Skeletal muscle satellite cell (primary cell): ENCODE measurements at regions not wholly inside any gene's neighbourhood (a gene's known extent, or its start where the extent isn't known, plus 50 kb on each side); places are given as distances from the start of the nearest gene placed in this dataset.
"Not testable (repeated sequence)": the region's sequence is repeated elsewhere in the genome, so short reads cannot be mapped to it uniquely, and the experiment has no call there.

Experiments
- H3K27me3 ChIP-seq: 2 replicates; pipeline ENCODE4 v1.7.0; 2013; ENCODE audit warnings: low read length; ENCODE audit not compliant: control insufficient read depth, insufficient read depth
- H3K36me3 ChIP-seq: 2 replicates; pipeline ENCODE4 v1.7.0; 2013; ENCODE audit warnings: mild to moderate bottlenecking, control low read depth, low read length; ENCODE audit not compliant: insufficient read depth
- H3K4me1 ChIP-seq: 2 replicates; pipeline ENCODE4 v1.7.0; 2013; ENCODE audit warnings: low read length; ENCODE audit not compliant: control insufficient read depth, insufficient read depth
- H3K4me2 ChIP-seq: 2 replicates; pipeline ENCODE4 v1.7.0; 2013; ENCODE audit warnings: mild to moderate bottlenecking, low read length
- H3K4me3 ChIP-seq: 2 replicates; pipeline ENCODE4 v1.7.0; 2013; ENCODE audit warnings: low read length
- H3K9ac ChIP-seq: 2 replicates; pipeline ENCODE4 v1.7.0; 2013; ENCODE audit warnings: mild to moderate bottlenecking, low read depth, low read length, moderate library complexity
- H3K9me3 ChIP-seq: replicated peaks from 2 replicates; pipeline ENCODE4 v1.7.0; 2013; ENCODE audit warnings: mild to moderate bottlenecking, control low read depth, low read length

GRCh38 chr10:108608860-108609259 lies 1314.5 kb downstream of the XPNPEP1 start:
- Histone ChIP-seq H3K4me3 (no peak overlapping the region), H3K27me3 (no peaks in the 10 kb centered on the region), H3K9ac (no peak overlapping the region), H3K9me3 (no peaks in the 10 kb centered on the region), H3K36me3 (no peaks in the 10 kb centered on the region), H3K4me2 (no peak overlapping the region), H3K4me1 (no peaks in the 10 kb centered on the region)

DNA sequence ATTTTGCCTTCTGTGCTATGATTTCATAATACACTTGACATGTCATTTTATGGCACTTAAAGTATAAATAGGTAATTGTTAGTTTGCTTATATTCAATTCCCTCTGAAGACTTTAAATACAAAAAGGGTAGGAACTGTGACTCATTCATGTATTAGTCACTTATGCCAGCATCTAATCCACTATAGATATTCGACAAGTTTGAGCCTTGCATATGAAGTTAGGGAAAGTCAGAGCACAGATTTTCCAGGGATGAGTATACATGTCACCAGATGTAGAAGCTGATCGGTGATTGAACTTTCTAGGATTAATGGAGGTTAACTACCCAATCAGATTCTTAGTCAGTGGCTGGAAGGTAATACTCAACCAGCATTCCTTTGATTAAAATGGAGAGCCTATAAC lies 1321.5 kb downstream of the XPNPEP1 start:
- Histone ChIP-seq H3K9me3 (no peaks in the 10 kb centered on the region), H3K9ac (no peak overlapping the region)

DNA sequence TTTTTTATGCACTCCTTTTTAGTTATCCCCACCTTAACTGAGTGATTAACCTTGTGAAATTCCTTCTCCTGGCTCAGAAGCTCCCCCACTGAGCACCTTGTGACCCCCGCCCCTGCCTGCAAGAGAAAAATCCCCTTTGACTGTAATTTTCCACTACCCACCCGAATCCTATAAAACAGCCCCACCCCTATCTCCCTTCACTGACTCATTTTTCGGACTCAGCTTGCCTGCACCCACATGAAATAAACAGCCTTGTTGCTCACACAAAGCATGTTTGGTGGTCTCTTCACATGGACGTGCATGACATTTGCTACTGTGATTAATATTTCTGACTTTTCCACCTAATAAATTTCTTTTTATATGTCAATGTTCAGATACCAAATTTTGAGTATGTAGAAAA lies 1322.8 kb downstream of the XPNPEP1 start:
- not testable (repeated sequence) for H3K36me3 ChIP-seq, H3K27me3 ChIP-seq, H3K4me1 ChIP-seq, H3K4me3 ChIP-seq, H3K4me2 ChIP-seq, H3K9ac ChIP-seq, H3K9me3 ChIP-seq

More for the DNA sequence above, 1321.5 kb downstream of the XPNPEP1 start:
- no peaks in the 10 kb centered on the region for H3K27me3 ChIP-seq
- H3K4me2 ChIP-seq, result no peak overlapping the region
- H3K36me3 ChIP-seq, result no peaks in the 10 kb centered on the region
- no peak overlapping the region for H3K4me3 ChIP-seq
- no peaks in the 10 kb centered on the region for H3K4me1 ChIP-seq

GRCh38 chr10:108599317-108599716 lies 1324.0 kb downstream of the XPNPEP1 start:
- H3K36me3 ChIP-seq, H3K27me3 ChIP-seq, H3K9me3 ChIP-seq, H3K4me1 ChIP-seq, H3K4me3 ChIP-seq, H3K9ac ChIP-seq, H3K4me2 ChIP-seq: not testable (repeated sequence)

- Histone ChIP-seq H3K36me3 (no peaks in the 10 kb centered on the region), H3K27me3 (no peaks in the 10 kb centered on the region), H3K9me3 (no peaks in the 10 kb centered on the region), H3K4me3 (no peak overlapping the region), H3K4me1 (no peaks in the 10 kb centered on the region), H3K4me2 (no peak overlapping the region), H3K9ac (no peak overlapping the region)
These were observed 1324.5 kb downstream of the XPNPEP1 start for GRCh38 chr10:108598831-108599230.

GRCh38 chr10:108598320-108598695 lies 1325.0 kb downstream of the XPNPEP1 start:
- no peak overlapping the region for H3K9ac ChIP-seq
- H3K4me1 ChIP-seq, result no peaks in the 10 kb centered on the region

GRCh38 chr10:108597657-108598319 lies 1325.5 kb downstream of the XPNPEP1 start:
- Histone ChIP-seq H3K4me1 (no peaks in the 10 kb centered on the region), H3K9me3 (no peaks in the 10 kb centered on the region), H3K9ac (no peak overlapping the region), H3K4me2 (no peak overlapping the region), H3K4me3 (no peak overlapping the region), H3K36me3 (no peaks in the 10 kb centered on the region), H3K27me3 (no peaks in the 10 kb centered on the region)

More at GRCh38 chr10:108598320-108598695, 1325.0 kb downstream of the XPNPEP1 start:
- H3K4me2 ChIP-seq, result no peak overlapping the region
- no peaks in the 10 kb centered on the region for H3K27me3 ChIP-seq
- no peaks in the 10 kb centered on the region for H3K9me3 ChIP-seq
- H3K36me3 ChIP-seq, result no peaks in the 10 kb centered on the region
- no peak overlapping the region for H3K4me3 ChIP-seq

GRCh38 chr10:108597031-108597430 lies 1326.3 kb downstream of the XPNPEP1 start:
- H3K36me3 ChIP-seq, result no peaks in the 10 kb centered on the region
- no peak overlapping the region for H3K4me2 ChIP-seq
- no peaks in the 10 kb centered on the region for H3K9me3 ChIP-seq
- H3K27me3 ChIP-seq, result no peaks in the 10 kb centered on the region
- H3K4me3 ChIP-seq, result no peak overlapping the region
- no peaks in the 10 kb centered on the region for H3K4me1 ChIP-seq
- H3K9ac ChIP-seq, result no peak overlapping the region

DNA sequence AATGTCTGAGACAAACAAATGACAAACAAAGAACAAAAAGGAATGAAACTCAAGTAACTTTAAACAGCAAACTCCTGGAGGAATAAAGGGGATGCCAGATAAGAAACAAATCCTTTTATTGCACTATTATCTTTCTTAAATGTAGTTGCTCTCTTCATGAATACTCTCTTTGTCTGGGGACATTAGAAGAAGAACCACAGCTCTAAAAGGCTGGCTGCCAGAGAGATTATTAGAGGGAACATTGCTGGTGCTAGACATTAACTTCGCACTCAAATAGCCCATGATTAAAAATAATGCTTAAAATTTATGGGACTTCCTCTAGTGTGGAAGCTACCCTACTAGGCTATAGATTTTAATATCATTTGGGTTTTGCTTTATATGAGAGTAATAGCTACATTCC lies 1330.4 kb downstream of the XPNPEP1 start:
- Histone ChIP-seq H3K4me2 (no peak overlapping the region), H3K4me3 (no peak overlapping the region), H3K36me3 (no peaks in the 10 kb centered on the region), H3K4me1 (no peaks in the 10 kb centered on the region), H3K9me3 (no peaks in the 10 kb centered on the region), H3K27me3 (no peaks in the 10 kb centered on the region), H3K9ac (no peak overlapping the region)

DNA sequence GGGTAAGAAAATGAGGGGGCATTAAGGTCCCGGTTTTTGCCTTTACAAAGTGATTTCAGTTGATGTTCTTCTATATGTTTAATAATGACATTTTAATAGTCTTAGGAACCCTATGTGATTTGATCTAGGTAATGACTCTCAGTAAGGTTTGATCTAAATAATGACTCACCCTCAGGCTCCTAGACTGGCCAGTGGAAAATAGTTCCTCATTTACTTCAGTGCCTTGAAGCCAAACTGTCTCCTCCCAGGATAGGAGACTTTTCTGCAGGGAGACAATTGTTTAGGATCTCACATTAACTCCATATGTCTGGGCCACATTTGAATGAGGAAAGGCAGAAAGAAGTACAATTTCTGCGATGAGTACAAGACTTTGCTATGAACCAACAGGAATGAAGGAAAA lies 1331.9 kb downstream of the XPNPEP1 start:
- Histone ChIP-seq H3K4me2 (no peak overlapping the region), H3K4me3 (no peak overlapping the region), H3K9me3 (no peaks in the 10 kb centered on the region), H3K36me3 (no peaks in the 10 kb centered on the region), H3K27me3 (no peaks in the 10 kb centered on the region), H3K4me1 (no peaks in the 10 kb centered on the region), H3K9ac (no peak overlapping the region)

DNA sequence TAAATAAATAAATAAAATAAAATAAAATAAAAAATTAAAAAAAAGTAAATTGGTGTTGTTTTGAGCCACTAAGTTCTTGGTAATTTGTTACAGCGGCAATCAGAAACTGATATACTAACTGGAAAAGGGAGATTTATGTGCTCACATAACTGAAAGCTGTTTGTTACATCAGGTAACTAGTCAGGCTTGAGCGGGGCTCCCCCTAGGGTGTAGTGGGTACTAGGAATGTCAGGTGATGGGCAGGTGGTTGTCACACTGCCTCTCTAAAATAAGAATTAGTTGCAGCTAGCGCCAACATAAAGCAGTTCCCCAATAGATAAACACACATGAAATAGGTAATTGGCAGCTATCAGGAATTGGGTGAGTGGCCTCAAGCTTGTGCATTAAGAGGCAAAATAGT lies 1336.9 kb downstream of the XPNPEP1 start:
- Histone ChIP-seq H3K36me3 (no peaks in the 10 kb centered on the region), H3K4me3 (no peak overlapping the region), H3K4me2 (no peak overlapping the region), H3K9ac (no peak overlapping the region), H3K9me3 (no peaks in the 10 kb centered on the region), H3K27me3 (no peaks in the 10 kb centered on the region), H3K4me1 (no peaks in the 10 kb centered on the region)

- Histone ChIP-seq H3K36me3 (no peaks in the 10 kb centered on the region), H3K4me3 (no peak overlapping the region), H3K4me2 (no peak overlapping the region), H3K9me3 (no peaks in the 10 kb centered on the region), H3K4me1 (no peaks in the 10 kb centered on the region), H3K27me3 (no peaks in the 10 kb centered on the region), H3K9ac (no peak overlapping the region)
These were observed 1339.4 kb downstream of the XPNPEP1 start for GRCh38 chr10:108583877-108584276.
